ENCODE measurements at regions not wholly inside any gene's neighbourhood (a gene's known extent, or its start where the extent isn't known, plus 50 kb on each side); places are given as distances from the start of the nearest gene placed in this dataset.
"Not testable (repeated sequence)": the region's sequence is repeated elsewhere in the genome, so short reads cannot be mapped to it uniquely, and the experiment has no call there.

- TF ChIP-seq CTCF (IDR thresholded peaks at IDR 0.05); TCF7L2 (IDR thresholded peaks at IDR 0.05; ENCODE audit: low read depth, low read length): not testable (repeated sequence)
Observed at GRCh38 chr4:110399046-110399445, 76.9 kb upstream of the ENPEP start.
